NCI-H226 (cell line): ENCODE measurements at regions not wholly inside any gene's neighbourhood (a gene's known extent, or its start where the extent isn't known, plus 50 kb on each side); places are given as distances from the start of the nearest gene placed in this dataset.
"Not testable (repeated sequence)": the region's sequence is repeated elsewhere in the genome, so short reads cannot be mapped to it uniquely, and the experiment has no call there.

ENCODE experiments used
- DNase-seq: peaks from one replicate; pipeline ENCODE4 v3.0.0-alpha.2; 2015

- no peak for DNase-seq
These were observed 183.0 kb upstream of the PRSS1 start for GRCh38 chr7:142566271-142566670.

- DNase-seq: not testable (repeated sequence)
These were observed 185.1 kb upstream of the PRSS1 start for GRCh38 chr7:142564125-142564524.

- DNase-seq: no peak
These were observed 185.8 kb upstream of the PRSS1 start for GRCh38 chr7:142563470-142563869.

- DNase-seq: no peak
These were observed 186.6 kb upstream of the PRSS1 start for GRCh38 chr7:142562688-142563087.

- DNase-seq: not testable (repeated sequence)
These were observed 187.9 kb upstream of the PRSS1 start for GRCh38 chr7:142561396-142561795.

- not testable (repeated sequence) for DNase-seq
These were observed 188.5 kb upstream of the PRSS1 start for GRCh38 chr7:142560770-142561169.

- no peak for DNase-seq
These were observed 189.1 kb upstream of the PRSS1 start for GRCh38 chr7:142560166-142560565.

- DNase-seq: peak; percentile 42
These were observed 191.2 kb upstream of the PRSS1 start for GRCh38 chr7:142557971-142558582.

- DNase-seq: peak; percentile 97
These were observed 192.5 kb upstream of the PRSS1 start for GRCh38 chr7:142556740-142557139.

- no peak for DNase-seq
These were observed 194.4 kb upstream of the PRSS1 start for GRCh38 chr7:142554560-142555532.

GRCh38 chr7:142553216-142553615, 196.1 kb upstream of the PRSS1 start:
- no peak for DNase-seq

- peak; percentile 19 for DNase-seq
These were observed 200.3 kb upstream of the PRSS1 start for GRCh38 chr7:142548978-142549377.

- no peak for DNase-seq
These were observed 202.8 kb upstream of the PRSS1 start for GRCh38 chr7:142546452-142546851.

GRCh38 chr7:142542942-142543341, 206.3 kb upstream of the PRSS1 start:
- DNase-seq: no peak

GRCh38 chr7:142542105-142542504, 207.2 kb upstream of the PRSS1 start:
- DNase-seq: no peak

- no peak for DNase-seq
These were observed 208.9 kb upstream of the PRSS1 start for GRCh38 chr7:142540371-142540770.

GRCh38 chr7:142539901-142540300, 209.4 kb upstream of the PRSS1 start:
- DNase-seq: peak; percentile 30

GRCh38 chr7:142537760-142538159, 211.5 kb upstream of the PRSS1 start:
- DNase-seq: no peak

- peak; percentile 79 for DNase-seq
These were observed 214.0 kb upstream of the PRSS1 start for GRCh38 chr7:142535123-142535779.

- no peak for DNase-seq
These were observed 214.5 kb upstream of the PRSS1 start for GRCh38 chr7:142534726-142535122.

- DNase-seq: no peak
These were observed 215.4 kb upstream of the PRSS1 start for GRCh38 chr7:142533920-142534319.

- DNase-seq: no peak
These were observed 219.7 kb upstream of the PRSS1 start for GRCh38 chr7:142529591-142529990.

GRCh38 chr7:142528608-142529408, 220.5 kb upstream of the PRSS1 start:
- DNase-seq: no peak
